Prostate gland (tissue), 2 donors: ENCODE measurements at regions not wholly inside any gene's neighbourhood (a gene's known extent, or its start where the extent isn't known, plus 50 kb on each side); places are given as distances from the start of the nearest gene placed in this dataset.

ENCODE experiments used
- POLR2A ChIP-seq: fragments of 450-650 bp; IDR thresholded peaks from one replicate; pipeline ENCODE4 v1.6.1; 2016; ENCODE audit warnings: antibody characterized with exemption, mild to moderate bottlenecking
- POLR2AphosphoS5 ChIP-seq: sonication (generic); formaldehyde crosslinking; IDR thresholded peaks from one replicate; pipeline ENCODE4 v1.6.1; 2017; ENCODE audit warnings: antibody characterized with exemption
- TF ChIP-seq, protein P1 (sequence below), 4 experiments: fragments of 200-600 bp in 2 of 4; fragments of 450-650 bp in 2 of 4; sonication (generic) in 2 of 4; IDR thresholded peaks; 1 replicate in 3 of 4; 2 replicates in 1 of 4; pipeline ENCODE4 v1.5.1; 2016 to 2019; ENCODE audit warnings: antibody characterized with exemption in 4 of 4, mild to moderate bottlenecking in 2 of 4, moderate library complexity in 2 of 4

GRCh38 chr1:221294242-221294641, 415.0 kb downstream of the HLX start:
- TF ChIP-seq, protein P1, sequence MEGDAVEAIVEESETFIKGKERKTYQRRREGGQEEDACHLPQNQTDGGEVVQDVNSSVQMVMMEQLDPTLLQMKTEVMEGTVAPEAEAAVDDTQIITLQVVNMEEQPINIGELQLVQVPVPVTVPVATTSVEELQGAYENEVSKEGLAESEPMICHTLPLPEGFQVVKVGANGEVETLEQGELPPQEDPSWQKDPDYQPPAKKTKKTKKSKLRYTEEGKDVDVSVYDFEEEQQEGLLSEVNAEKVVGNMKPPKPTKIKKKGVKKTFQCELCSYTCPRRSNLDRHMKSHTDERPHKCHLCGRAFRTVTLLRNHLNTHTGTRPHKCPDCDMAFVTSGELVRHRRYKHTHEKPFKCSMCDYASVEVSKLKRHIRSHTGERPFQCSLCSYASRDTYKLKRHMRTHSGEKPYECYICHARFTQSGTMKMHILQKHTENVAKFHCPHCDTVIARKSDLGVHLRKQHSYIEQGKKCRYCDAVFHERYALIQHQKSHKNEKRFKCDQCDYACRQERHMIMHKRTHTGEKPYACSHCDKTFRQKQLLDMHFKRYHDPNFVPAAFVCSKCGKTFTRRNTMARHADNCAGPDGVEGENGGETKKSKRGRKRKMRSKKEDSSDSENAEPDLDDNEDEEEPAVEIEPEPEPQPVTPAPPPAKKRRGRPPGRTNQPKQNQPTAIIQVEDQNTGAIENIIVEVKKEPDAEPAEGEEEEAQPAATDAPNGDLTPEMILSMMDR (IDR thresholded peaks at IDR 0.05): no peak
- TF ChIP-seq POLR2A: no peak
- TF ChIP-seq POLR2AphosphoS5: no peak
